CD14-positive monocyte (primary cell): ENCODE measurements at regions not wholly inside any gene's neighbourhood (a gene's known extent, or its start where the extent isn't known, plus 50 kb on each side); places are given as distances from the start of the nearest gene placed in this dataset.

Experiments
- DNase-seq, 3 donors: peaks; one replicate each; pipeline ENCODE4 v3.0.0-alpha.2; 2011 to 2022
- H2AFZ ChIP-seq: 2 replicates; pipeline ENCODE4 v1.6.0; 2012; ENCODE audit warnings: mild to moderate bottlenecking, low read depth, low read length, inconsistent platforms; ENCODE audit not compliant: insufficient read depth, poor library complexity, severe bottlenecking
- H3K27ac ChIP-seq, 2 donors: 1 replicate in 1 of 2; 2 replicates in 1 of 2; pipeline ENCODE4 v1.5.1; 2012 to 2013; ENCODE audit warnings: low read length in 2 of 2, control low read depth in 1 of 2, inconsistent platforms in 1 of 2, low read depth in 1 of 2, mild to moderate bottlenecking in 1 of 2
- H3K27me3 ChIP-seq, 2 donors: one replicate each; pipeline versions ENCODE4 v1.6.0 to v1.6.1; 2011 to 2013; ENCODE audit warnings: low read length in 2 of 2; ENCODE audit not compliant: control insufficient read depth in 2 of 2, insufficient read depth in 2 of 2
- H3K36me3 ChIP-seq, 2 donors: replicated peaks in 1 of 2; 1 replicate in 1 of 2; 2 replicates in 1 of 2; pipeline versions ENCODE4 v1.5.1 to v1.6.1; 2012 to 2013; ENCODE audit warnings: low read length in 2 of 2, control low read depth in 1 of 2, inconsistent platforms in 1 of 2, mild to moderate bottlenecking in 1 of 2; ENCODE audit not compliant: insufficient read depth in 2 of 2, control insufficient read depth in 1 of 2
- H3K4me1 ChIP-seq, 2 donors: 1 replicate in 1 of 2; 2 replicates in 1 of 2; pipeline versions ENCODE4 v1.5.1 to v1.6.1; 2012 to 2013; ENCODE audit warnings: low read length in 2 of 2, control low read depth in 1 of 2, inconsistent platforms in 1 of 2, mild to moderate bottlenecking in 1 of 2, moderate library complexity in 1 of 2; ENCODE audit not compliant: insufficient read depth in 2 of 2, control insufficient read depth in 1 of 2
- H3K4me2 ChIP-seq: replicated peaks from 2 replicates; pipeline ENCODE3; 2012; ENCODE audit warnings: low read length, moderate library complexity, mild to moderate bottlenecking; ENCODE audit not compliant: poor library complexity, severe bottlenecking; ENCODE audit errors: extremely low read depth
- H3K4me3 ChIP-seq, 3 experiments: fragments of 200-600 bp in 1 of 3; sonication (generic) in 1 of 3; replicated peaks in 1 of 3; 1 replicate in 2 of 3; 2 replicates in 1 of 3; pipeline ENCODE4 v1.5.1; 2011 to 2013; ENCODE audit warnings: low read length in 3 of 3, mild to moderate bottlenecking in 3 of 3, control low read depth in 2 of 3, low read depth in 2 of 3, inconsistent platforms in 1 of 3, moderate library complexity in 1 of 3
- H3K79me2 ChIP-seq: 2 replicates; pipeline ENCODE4 v1.6.0; 2012; ENCODE audit warnings: mild to moderate bottlenecking, control low read depth, inconsistent platforms, low read length, moderate library complexity; ENCODE audit not compliant: insufficient read depth
- H3K9ac ChIP-seq: 2 replicates; pipeline ENCODE4 v1.6.0; 2017; ENCODE audit warnings: low read length, mild to moderate bottlenecking; ENCODE audit not compliant: insufficient read depth, poor library complexity, severe bottlenecking
- H3K9me3 ChIP-seq, 2 donors: replicated peaks in 1 of 2; 1 replicate in 1 of 2; 2 replicates in 1 of 2; pipeline versions ENCODE4 v1.5.1 to v1.6.1; 2012 to 2013; ENCODE audit warnings: low read length in 2 of 2, control low read depth in 1 of 2; ENCODE audit not compliant: control insufficient read depth in 1 of 2, insufficient read depth in 1 of 2
- H4K20me1 ChIP-seq: 2 replicates; pipeline ENCODE4 v1.6.0; 2012; ENCODE audit warnings: mild to moderate bottlenecking, low read length, control low read depth, moderate library complexity; ENCODE audit not compliant: insufficient read depth
- H3K27ac Mint-ChIP-seq, 7 donors: one replicate each; pipeline ENCODE4 v1.8.0; 2020; ENCODE audit warnings: mild to moderate bottlenecking in 7 of 7, mixed read lengths in 7 of 7, moderate library complexity in 6 of 7, inconsistent platforms in 2 of 7
- H3K27me3 Mint-ChIP-seq, 3 donors: one replicate each; pipeline ENCODE4 v1.8.0; 2021 to 2022; ENCODE audit warnings: low read depth in 3 of 3, mild to moderate bottlenecking in 3 of 3, mixed read lengths in 3 of 3, moderate library complexity in 3 of 3, inconsistent platforms in 1 of 3
- H3K36me3 Mint-ChIP-seq, 2 donors: one replicate each; pipeline ENCODE4 v1.8.0; 2020; ENCODE audit warnings: mixed read lengths in 2 of 2, inconsistent platforms in 1 of 2, mild to moderate bottlenecking in 1 of 2
- H3K4me1 Mint-ChIP-seq: one replicate; pipeline ENCODE4 v1.8.0; 2020; ENCODE audit warnings: mild to moderate bottlenecking, mixed read lengths
- H3K4me3 Mint-ChIP-seq, 2 donors: one replicate each; pipeline ENCODE4 v1.8.0; 2020; ENCODE audit warnings: mild to moderate bottlenecking in 2 of 2, mixed read lengths in 2 of 2, moderate library complexity in 1 of 2
- H3K9me3 Mint-ChIP-seq, 7 donors: one replicate each; pipeline ENCODE4 v1.8.0; 2020 to 2022; ENCODE audit warnings: mixed read lengths in 7 of 7, mild to moderate bottlenecking in 6 of 7, moderate library complexity in 6 of 7, inconsistent platforms in 2 of 7
- WGBS: methylation state at CpG from one replicate; pipeline ENCODE4 v1.1.5; 2013; ENCODE audit warnings: missing lambda C conversion rate; ENCODE audit not compliant: insufficient coverage; 5-methylcytosine and 5-hydroxymethylcytosine counted together
- intact Hi-C, 2 donors: fragments of 100-400 bp; cut with micrococcal nuclease; formaldehyde crosslinking; loops; one replicate each; pipeline versions ENCODE4 v1.15.0 to v1.15.1; 2023
- TF ChIP-seq, protein P1 (sequence below): fragments of 200-600 bp; IDR thresholded peaks from one replicate; pipeline ENCODE4 v1.8.0; 2022; ENCODE audit warnings: antibody characterized with exemption, mild to moderate bottlenecking

DNA sequence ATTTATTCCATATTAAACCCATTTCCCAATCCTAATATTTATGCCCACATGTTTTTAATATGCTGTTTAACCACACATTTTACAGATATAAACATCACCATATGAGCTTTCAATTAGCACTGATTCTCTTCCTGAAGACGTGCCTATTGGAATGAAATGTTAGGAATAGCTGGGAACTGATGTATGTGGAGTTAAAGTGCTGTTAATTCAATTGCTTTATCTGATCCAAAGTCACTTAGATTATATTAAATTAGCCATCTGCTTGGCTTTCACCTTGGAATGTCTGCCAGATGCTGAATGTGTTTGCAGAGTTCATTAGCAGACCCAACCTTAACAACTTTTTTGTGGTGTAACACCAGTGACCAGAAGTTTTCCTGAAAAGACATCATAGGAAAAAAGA, 942.9 kb upstream of the KLHL29 start:
- no peak overlapping the region for H3K4me3 Mint-ChIP-seq
- intact Hi-C loops: no loop called here
- no peak overlapping the region for H3K9ac ChIP-seq

DNA sequence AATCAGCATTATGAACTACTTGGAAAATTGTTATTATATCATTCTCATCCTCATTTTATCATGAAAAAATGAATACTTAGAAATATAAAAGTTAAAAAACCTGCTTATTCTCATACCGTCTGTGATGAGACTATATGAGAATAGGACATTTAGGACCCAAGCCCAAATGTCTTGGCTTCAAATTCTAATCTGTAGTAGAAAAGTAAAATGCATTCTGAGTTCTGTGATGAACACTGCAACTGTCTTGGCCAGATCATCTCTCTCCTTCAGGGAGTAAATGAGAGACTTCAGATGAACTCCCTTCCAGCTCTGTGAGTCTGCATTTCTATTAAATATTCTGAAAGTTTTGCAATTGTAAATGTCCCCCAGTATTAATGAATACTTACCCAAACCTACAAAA, 940.7 kb upstream of the KLHL29 start:
- H3K9me3 Mint-ChIP-seq: peaks cover 0 to 2% (median 0%) of the 10 kb centered on the region in 7 donors
- Histone ChIP-seq H4K20me1 (no peaks in the 10 kb centered on the region), H3K79me2 (no peaks in the 10 kb centered on the region), H3K9me3 (no peaks in the 10 kb centered on the region), H3K4me1 (no peaks in the 10 kb centered on the region), H3K27me3 (no peaks in the 10 kb centered on the region), H3K4me3 (no peak overlapping the region), H3K36me3 (no peaks in the 10 kb centered on the region), H2AFZ (no peak overlapping the region), H3K9ac (no peak overlapping the region), H3K27ac (no peak overlapping the region), H3K4me2 (no peak overlapping the region)
- H3K4me1 Mint-ChIP-seq: no peaks in the 10 kb centered on the region
- H3K36me3 Mint-ChIP-seq: no peaks in the 10 kb centered on the region
- intact Hi-C loops: no loop called here
- TF ChIP-seq, protein P1, sequence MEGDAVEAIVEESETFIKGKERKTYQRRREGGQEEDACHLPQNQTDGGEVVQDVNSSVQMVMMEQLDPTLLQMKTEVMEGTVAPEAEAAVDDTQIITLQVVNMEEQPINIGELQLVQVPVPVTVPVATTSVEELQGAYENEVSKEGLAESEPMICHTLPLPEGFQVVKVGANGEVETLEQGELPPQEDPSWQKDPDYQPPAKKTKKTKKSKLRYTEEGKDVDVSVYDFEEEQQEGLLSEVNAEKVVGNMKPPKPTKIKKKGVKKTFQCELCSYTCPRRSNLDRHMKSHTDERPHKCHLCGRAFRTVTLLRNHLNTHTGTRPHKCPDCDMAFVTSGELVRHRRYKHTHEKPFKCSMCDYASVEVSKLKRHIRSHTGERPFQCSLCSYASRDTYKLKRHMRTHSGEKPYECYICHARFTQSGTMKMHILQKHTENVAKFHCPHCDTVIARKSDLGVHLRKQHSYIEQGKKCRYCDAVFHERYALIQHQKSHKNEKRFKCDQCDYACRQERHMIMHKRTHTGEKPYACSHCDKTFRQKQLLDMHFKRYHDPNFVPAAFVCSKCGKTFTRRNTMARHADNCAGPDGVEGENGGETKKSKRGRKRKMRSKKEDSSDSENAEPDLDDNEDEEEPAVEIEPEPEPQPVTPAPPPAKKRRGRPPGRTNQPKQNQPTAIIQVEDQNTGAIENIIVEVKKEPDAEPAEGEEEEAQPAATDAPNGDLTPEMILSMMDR: no peak
- WGBS: no CpG with 5 or more reads among the region's 1 CpG
- no peaks in the 10 kb centered on the region for H3K27me3 Mint-ChIP-seq
- no peak overlapping the region for H3K27ac Mint-ChIP-seq
- DNase-seq: no peak
- H3K4me3 Mint-ChIP-seq: no peak overlapping the region

More for the DNA sequence above, 942.9 kb upstream of the KLHL29 start:
- Histone ChIP-seq H3K27ac (no peak overlapping the region), H3K36me3 (no peaks in the 10 kb centered on the region), H3K79me2 (no peaks in the 10 kb centered on the region), H3K4me1 (no peaks in the 10 kb centered on the region), H2AFZ (no peak overlapping the region), H3K4me3 (no peak overlapping the region), H4K20me1 (no peaks in the 10 kb centered on the region), H3K27me3 (no peaks in the 10 kb centered on the region), H3K4me2 (no peak overlapping the region), H3K9me3 (no peaks in the 10 kb centered on the region)
- Mint-ChIP-seq H3K4me1 (no peaks in the 10 kb centered on the region), H3K36me3 (no peaks in the 10 kb centered on the region), H3K27ac (no peak overlapping the region), H3K9me3 (peaks cover 0 to 5% (median 0%) of the 10 kb centered on the region in 7 donors), H3K27me3 (no peaks in the 10 kb centered on the region)
- TF ChIP-seq, protein P1: no peak
- DNase-seq: no peak
- no CpG with 5 or more reads among the region's 1 CpG for WGBS
